ENCODE measurements at regions not wholly inside any gene's neighbourhood (a gene's known extent, or its start where the extent isn't known, plus 50 kb on each side); places are given as distances from the start of the nearest gene placed in this dataset.
"Not testable (repeated sequence)": the region's sequence is repeated elsewhere in the genome, so short reads cannot be mapped to it uniquely, and the experiment has no call there.

- not testable (repeated sequence) for DNase-seq
These were observed 55.6 kb upstream of the NBPF26 start for GRCh38 chr1:120668187-120668586.

Measured in activated CD4-positive, alpha-beta T cell treated with anti-CD3 and anti-CD28 coated beads, Interleukin-2, amount 50 U/mL, for 1 hour (primary cell).